HPDE6-E6E7 (cell line): ENCODE measurements at regions not wholly inside any gene's neighbourhood (a gene's known extent, or its start where the extent isn't known, plus 50 kb on each side); places are given as distances from the start of the nearest gene placed in this dataset.
A peak's percentile ranks its signal among the peaks of the same experiment; 100 is the strongest.
"Not testable (repeated sequence)": the region's sequence is repeated elsewhere in the genome, so short reads cannot be mapped to it uniquely, and the experiment has no call there.

Source experiments
- DNase-seq: peaks from one replicate; pipeline ENCODE4 v3.0.0; 2011; ENCODE audit warnings: missing footprints; ENCODE audit errors: extremely low spot score

GRCh38 chr15:100720406-100720967 lies 118.1 kb downstream of the ASB7 start:
- DNase-seq: no peak

GRCh38 chr15:100721758-100722550 lies 119.6 kb downstream of the ASB7 start:
- peak; percentile 76 for DNase-seq

- DNase-seq: no peak
Observed at GRCh38 chr15:100722551-100723314, 120.3 kb downstream of the ASB7 start.

GRCh38 chr15:100723315-100723801 lies 121.0 kb downstream of the ASB7 start:
- no peak for DNase-seq

DNA sequence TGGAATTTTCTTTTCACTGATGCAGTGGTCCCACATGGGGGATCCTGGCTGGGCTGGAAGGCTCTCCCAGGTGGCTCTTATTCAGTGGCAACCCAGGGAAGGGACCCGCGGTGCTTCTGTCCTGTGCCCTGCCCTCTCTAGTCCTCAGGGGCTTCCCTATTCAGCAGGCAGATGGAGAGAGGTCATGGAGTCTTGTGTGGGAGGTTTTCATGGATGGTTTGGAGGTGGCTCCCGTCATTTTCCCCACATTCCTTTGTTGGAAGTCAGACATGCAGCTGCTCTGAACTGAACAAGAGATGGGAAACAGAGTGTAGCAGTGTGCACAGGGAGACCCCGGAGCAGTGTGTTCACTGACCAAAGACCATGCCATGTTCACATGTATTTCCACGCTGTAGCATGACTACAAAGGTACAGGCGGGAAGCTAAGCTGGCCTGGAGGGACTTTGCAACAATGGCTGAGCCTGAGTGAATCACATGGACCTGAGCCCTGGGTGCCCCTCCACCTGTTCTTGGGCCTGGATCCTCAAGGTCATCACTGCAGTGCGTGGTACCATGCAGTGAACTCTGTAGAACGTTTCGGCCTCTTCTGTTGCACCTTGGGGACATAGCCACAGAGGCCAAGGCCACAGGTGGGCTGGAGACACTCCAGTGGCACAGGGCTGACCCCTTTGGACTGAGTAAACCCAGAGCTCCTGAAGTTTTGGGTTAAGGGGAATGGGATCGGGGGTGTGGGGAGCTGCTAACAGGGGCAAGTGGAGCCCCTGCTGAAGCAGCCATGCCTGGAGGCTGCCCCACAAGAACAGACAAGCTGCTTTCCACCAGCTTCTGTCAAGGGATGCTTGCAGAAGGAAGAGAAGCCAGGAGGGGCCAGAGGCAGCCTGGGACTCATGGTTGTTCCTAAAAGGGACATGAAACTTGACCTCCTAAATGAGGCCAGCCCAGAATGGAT lies 123.0 kb downstream of the ASB7 start:
- no peak for DNase-seq

DNA sequence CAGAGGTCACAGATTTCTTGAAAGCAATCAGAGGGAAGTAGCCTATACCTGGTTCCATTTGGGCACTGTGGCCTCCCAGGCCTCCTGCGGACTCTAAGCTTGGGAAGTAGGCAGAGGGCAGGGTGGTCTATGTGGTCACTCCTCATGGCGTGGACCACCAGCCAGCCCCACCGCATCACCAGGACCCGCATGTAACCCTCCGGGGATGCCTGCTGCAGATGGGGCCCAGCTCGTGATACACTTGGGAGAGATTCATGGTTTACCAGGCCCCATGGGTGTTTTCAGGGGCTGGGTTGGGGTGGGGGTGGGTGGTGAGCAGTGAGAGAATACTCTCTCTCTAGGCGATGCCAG lies 123.7 kb downstream of the ASB7 start:
- no peak for DNase-seq

GRCh38 chr15:100726421-100727190 lies 124.2 kb downstream of the ASB7 start:
- no peak for DNase-seq

DNA sequence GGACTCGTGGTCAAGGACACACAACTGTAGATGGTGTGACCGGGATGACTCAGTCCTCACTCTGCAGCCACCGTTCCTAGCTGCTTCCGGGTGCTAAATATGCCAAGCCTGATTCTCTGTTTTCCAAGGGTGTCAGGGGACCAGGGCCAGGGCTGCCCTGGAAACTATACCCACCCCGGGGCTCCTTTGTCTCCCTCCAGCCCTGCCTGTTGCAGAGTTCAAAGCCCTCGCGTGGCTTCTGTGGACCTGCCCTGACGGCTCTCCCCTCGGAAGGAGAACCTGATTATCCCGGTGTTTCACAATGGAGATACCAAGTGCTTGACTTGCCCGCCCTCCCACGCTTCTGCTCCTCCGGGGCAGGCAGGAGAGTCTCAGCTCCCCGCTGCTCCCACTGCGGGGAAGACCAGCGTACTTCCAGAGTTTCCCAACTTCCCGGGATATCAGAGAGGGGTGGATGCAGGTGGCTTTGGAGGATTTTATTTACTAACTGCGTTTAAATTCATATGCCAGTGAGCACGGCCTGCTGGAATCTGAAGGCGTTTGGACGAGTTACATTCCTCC lies 125.0 kb downstream of the ASB7 start:
- peak; percentile 70 for DNase-seq

DNA sequence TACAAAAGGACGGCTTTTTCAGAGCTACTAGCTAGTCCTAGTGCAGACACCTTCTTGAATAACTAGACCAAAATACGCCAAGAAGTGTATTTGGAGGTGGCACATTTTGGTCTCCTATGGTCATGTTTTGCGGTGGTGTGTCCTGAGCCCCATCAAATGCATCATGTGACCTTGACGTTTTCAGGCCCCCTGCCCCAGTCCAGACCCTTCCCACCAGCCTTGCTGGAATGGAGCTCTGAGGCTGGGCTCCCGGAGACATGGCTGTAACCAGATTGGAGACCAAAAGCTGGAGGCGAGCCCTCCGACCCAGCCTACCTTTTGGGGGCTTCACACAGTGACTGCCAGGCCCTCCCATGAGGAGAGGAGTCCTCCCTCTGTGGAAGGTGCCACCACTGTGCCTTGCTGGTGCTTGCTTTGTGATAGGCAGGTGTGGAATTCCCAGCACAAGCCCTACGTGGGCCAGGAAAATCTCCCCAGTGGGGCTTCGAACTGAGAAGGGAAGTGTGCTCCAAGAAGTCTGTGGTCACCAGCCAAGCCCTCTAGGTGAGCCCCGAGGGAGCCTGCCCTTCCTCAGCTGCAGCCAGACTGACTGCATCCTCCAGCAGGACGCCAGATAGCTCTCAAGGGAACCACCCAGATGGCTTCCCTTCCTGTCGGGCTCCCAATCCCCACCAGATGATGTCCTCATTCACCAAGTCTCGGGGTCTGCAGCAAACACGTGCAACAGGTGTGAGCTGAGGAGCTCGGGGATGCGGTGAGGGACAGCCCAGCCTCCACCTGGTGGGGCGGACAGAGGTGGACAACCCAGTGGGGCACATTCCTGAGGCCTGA lies 126.2 kb downstream of the ASB7 start:
- DNase-seq: no peak

- no peak for DNase-seq
Observed at GRCh38 chr15:100729461-100729860, 127.1 kb downstream of the ASB7 start.

DNA sequence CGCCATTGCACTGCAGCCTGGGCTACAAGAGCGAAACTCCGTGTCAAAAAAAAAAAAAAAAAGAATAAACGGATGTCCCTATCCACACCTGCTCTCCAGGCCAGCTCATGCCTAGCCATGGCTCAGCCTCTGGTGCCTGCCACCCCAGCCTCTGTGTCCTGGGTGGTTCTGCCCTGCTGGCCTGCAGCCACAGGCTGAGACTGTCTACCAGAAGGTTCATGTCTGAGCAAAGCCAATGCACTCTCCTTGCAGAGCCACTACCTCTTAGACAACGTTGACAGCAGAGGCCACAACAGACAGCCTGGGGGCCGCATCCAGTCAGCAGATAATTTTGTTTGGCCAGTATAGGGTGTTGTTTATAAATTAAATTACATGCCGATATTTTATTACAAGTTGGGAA lies 127.7 kb downstream of the ASB7 start:
- no peak for DNase-seq

DNA sequence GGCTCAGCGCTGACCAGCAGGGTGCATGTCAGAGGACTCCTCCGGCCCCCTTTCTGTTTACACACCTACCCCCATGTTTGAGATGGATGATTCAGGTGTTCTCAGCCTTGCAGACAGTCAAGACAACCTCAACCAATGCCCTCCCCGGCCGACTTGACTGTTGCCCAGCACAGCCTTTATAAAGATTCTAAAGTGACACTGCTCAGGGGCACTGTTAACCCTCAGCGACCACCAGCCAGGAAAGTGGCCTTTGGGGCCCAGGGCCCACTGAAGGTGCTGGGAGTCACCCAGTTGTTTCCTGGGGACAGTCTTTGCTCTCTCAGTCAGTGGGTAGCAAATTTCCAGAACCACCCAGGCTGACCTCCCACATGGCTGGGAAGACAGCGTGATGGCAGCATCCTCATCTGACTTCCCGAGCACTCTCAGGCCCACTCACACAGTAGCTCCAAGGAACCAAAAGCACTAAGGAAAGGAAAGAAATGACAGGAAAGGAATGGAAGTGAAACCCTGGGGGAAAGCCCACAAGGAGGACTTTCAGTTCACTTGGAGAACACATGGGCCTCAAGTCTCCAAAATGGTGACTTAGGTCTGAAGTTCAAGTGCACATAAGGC lies 128.4 kb downstream of the ASB7 start:
- DNase-seq: no peak

DNA sequence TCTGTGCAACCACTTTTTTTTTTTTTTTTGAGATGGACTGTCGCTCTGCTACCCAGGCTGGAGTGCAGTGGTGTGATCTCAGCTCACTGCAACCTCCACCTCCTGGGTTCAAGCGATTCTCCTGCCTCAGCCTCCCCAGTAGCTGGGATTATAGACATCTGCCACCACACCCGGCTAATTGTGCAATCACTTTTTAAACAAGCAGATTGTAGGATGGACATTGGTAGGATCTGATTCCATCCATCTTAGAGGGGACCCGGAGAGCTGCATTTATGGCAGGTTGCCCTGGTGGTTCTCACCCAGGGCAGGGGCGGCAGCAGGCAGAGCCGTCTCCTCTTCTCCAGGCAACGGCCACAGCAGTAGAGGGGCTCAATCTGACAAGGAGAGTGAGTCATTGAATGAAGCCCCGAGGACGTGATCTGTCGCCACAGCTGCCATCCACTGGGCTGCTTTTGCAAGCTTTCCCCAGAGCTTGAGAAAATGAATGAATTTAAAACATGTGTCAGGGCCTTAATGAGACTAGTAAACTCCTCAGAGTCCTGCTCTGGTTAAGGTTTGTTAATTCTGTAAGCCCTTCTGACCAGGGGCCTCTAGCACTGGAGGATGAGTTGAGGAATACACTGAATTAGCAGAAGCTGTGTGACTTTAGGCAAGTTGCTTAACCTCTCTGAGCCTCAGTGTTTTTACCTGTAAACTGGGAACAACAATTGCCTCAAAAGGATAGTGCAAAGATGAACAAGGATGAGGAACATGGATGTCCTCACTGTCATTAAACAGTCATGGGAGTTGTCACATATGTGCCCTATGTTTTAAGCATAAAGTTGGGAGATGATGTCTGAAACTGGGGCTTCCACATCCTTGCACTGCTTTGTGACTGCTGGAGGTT lies 129.1 kb downstream of the ASB7 start:
- DNase-seq: no peak

- DNase-seq: no peak
Observed at GRCh38 chr15:100732211-100733055, 130.0 kb downstream of the ASB7 start.

DNA sequence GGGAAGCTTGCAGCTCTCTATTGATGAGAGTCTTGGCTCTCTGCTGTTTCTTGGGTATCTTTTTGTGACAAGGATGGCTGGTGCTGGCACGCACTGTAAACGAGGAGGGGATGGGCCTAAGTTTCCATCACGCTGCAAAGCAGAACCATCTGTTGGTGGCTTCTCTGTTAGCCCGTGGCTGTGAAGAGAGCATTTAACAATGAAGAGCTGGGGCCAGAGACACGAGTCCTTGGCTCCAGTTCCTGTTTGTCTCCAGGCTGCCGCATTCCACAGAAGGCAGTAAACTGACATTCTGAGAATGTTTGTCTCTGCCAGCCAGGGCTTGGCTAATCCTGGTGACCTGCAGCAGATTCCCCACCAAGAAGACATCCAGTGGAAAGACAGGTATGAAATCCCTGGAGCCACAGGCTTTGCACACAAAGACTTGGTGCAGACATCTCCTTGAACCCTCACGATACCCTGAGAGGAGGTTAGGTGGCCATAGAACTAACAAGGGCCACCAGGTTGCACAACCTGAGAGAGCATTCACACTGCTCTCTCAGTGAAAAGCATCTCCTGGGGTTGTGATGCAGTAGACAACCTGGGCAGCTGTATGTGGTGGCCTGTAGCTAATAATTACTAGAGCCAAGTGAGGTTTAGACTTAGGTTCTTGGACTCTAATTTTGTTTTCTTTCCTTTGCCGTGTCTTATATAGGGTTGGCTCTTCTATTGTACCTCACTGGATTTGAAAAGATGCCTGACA lies 130.9 kb downstream of the ASB7 start:
- DNase-seq: no peak

DNA sequence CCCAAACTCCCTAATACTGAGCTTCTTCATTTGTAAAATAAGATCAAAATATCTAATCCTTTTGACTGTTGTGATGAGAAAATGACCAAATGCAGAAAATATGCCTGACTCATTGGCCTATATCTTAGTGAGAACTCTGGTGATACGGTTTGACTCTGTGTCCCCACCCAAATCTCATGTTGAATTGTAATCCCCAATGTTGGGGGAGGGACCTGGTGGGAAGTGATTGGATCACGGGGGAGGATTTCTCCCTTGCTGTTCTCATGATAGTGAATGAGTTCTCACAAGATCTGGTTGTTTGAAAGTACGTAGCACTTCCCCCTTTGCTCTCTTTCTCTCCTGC lies 131.4 kb downstream of the ASB7 start:
- DNase-seq: not testable (repeated sequence)

DNA sequence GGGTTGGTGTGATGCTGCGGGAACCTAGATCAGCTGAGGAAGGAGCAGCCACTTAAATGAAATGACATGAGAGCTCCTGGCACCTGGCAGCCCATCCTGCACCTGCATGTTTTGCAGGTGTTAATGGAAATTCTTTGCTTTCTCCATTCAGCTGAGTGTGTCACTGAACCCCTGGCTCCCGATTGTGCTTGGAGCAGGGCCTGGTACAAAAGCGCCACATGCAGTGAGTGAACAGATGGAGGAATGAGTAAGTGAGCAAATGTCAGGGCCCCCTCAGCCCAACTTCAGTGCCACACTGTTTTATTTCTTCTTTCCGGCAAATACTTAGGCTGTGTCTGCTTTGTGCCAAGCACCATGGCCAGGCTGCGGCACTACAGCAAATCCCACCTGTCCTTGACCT lies 132.2 kb downstream of the ASB7 start:
- no peak for DNase-seq
